HG03378 (cell line): ENCODE measurements at regions not wholly inside any gene's neighbourhood (a gene's known extent, or its start where the extent isn't known, plus 50 kb on each side); places are given as distances from the start of the nearest gene placed in this dataset.
A peak's percentile ranks its signal among the peaks of the same experiment; 100 is the strongest.

Experiments used
- ATAC-seq: cut with Tn5 transposase; IDR thresholded peaks from one replicate; pipeline ENCODE4 v1.9.1; 2021; ENCODE audit warnings: mild to moderate bottlenecking, moderate library complexity; ENCODE audit not compliant: unreplicated experiment

DNA sequence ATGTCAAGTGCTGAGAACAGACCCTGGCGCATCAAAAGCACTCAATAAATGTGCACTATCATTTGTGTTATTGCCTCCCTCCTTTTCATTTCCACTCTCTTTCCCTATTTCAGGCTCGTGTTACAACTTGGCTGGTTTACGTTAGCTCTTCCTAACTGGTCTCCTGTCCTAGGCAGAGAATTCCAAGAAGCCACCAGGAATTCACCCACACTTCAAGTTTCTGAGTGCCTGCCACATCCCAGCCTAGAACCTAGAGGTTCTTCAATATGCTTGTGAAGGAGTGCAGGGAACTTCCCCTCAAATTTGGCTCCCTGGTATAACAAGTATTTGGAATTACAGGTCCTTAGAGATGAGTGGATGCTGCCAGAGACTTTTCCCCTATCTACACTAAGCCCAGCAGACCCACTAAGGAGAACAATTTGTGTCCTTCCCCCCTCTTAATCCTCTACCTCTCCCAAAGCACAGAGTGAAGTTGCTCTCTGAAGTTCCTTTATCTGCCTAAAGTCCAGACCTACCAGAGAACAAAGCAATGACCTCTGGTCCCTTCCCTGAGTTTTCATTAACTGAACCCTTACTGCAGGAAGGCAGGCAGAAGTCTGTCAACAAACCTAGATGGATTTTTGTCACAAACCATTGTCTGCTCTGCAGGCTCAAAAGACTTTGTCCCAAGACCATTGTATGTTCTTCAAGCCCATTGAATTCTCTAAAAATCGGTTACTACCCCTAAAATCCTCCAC is 201.6 kb upstream of the JARID2 start:
- no peak for ATAC-seq

DNA sequence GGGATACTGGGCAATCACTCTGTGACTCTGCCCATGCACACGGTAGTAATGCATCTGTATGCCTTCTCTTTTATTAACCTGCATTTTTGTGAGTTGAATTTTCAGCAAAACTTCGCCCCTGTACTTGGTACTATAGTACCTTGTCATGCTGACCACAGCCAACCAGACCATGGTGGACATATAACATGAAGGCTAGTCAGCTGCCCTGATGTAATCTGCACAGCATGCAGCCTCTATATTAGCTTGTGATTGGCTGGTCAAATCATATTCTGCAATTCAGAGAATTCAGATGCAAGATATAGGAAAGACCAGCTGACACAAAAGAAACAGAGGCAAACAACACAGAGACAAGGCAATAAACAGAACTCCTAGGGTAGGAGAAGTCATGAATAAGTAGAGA is 200.9 kb upstream of the JARID2 start:
- no peak for ATAC-seq

DNA sequence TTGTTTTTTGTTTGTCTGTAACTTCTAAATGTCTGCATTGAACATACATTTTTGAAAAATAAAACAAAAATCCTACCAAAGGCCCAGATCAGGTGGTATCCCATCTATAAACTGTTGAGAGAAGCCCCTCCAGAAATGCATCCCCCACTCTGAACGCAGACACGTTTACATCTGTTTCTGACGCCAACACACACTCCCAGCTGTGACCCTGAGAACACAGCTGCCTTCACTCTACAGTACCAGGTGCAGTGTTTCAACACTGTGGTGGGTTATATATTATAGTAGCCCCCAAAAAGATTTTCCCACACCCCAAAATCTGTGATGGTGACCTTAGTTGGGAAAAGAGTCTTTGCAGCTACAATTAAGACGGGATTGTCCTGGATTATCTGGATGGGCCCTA is 199.1 kb upstream of the JARID2 start:
- ATAC-seq: no peak

DNA sequence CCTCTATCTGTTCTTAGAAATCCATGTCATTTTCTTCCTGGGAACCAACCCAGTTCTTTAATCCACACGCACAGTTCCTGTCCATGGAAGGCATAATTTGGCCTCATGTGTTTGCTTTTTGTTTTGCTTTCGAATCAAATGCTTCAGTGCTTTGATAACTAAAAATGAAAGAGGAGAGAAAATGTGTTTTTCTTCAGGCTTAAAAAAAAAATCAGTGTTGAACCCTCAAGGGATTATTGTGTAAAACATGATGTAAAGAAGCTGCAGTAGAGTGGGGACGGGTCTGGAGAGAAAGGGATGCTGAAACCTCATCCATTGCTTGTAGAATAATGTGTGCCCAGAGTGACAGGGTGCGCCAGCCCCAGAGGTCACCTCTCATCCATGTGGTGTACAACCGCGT is 197.5 kb upstream of the JARID2 start:
- ATAC-seq: no peak

DNA sequence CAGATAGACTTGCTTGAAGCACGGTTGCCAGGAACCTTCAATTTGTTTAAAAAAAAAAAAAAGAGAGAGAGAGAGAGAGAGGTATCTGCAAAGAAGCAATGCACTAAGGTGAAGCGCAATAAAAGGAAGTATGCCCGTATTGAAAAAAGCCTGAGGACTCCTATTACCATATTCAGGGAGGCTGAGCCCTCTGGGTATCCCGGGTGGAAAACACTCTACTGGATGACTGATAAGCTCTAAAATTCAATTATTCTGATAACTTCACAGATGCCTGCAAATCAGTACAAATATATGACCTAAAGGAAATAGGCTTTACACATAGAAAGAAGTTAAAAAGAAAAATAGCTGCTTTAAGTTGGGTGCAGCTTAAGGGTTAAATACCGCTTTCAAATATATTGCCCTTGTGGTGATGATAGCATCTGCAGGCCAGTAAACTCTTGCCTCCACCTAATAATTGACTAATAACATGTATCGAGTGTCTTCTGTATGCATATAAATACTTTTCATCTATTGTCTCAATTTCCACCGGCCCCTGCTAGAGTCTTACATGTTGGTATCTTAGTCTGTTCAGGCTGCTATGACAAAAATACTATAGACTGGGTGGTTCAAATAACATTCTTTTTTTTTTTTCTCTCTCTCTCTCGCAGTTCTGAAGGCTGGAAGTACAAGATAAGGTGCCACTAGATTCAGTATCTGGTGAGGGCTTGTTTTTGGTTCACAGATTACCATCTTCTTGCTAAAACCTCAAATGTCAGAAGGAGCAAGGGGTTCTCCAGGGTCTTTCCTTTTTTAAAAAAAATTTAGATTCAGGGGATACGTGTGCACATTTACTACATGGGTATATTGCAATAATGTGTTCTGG is 187.4 kb upstream of the JARID2 start:
- no peak for ATAC-seq

DNA sequence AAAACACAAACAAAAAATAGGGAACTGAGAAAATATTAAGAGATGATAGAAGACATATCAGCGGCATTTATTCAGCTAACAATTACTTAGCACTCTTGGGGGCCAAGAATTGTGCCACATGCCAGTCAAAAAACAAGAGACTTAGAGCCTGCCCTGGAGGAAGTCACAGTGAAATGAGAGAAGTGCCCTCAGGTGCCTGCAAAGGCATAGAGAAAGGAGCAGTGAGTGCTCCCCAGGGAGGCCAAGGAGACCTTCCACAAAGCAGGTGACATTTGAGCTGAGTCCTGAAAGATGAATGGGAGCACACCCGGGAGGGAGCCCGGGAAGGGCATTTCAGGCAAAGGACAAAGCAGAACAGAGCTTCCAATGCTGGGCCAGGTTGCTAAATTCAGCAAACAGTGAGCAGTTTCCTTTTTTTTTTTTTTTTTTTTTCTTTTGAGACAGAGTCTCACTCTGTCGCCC is 184.7 kb upstream of the JARID2 start:
- no peak for ATAC-seq

DNA sequence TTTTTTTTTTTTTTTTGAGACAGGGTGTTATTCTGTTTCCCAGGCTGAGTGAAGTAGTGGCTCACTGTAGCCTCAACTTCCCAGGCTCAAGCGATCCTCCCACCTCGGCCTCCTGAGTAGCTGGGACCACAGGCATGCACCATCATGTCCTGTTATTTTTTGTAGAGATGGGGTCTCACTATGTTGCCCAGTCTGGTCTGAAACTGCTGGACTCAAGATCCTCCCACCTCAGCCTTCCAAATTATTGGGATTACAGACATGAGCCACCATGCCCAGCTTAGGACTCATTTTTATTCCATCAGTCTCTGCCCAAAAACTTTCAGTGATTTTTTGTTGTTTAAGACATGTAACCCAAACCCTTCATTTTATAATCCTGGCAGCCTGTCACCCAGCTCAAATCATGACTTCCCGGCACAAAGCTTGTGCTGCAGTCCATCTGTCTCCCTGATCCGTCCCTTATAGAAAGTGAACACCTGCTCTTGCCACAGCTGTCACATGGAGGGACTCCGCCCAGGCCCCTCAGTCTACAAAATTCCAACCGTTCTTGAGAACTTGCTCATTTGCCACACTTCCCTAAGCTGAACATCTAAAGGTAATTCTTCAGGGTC is 183.9 kb upstream of the JARID2 start:
- no peak for ATAC-seq

DNA sequence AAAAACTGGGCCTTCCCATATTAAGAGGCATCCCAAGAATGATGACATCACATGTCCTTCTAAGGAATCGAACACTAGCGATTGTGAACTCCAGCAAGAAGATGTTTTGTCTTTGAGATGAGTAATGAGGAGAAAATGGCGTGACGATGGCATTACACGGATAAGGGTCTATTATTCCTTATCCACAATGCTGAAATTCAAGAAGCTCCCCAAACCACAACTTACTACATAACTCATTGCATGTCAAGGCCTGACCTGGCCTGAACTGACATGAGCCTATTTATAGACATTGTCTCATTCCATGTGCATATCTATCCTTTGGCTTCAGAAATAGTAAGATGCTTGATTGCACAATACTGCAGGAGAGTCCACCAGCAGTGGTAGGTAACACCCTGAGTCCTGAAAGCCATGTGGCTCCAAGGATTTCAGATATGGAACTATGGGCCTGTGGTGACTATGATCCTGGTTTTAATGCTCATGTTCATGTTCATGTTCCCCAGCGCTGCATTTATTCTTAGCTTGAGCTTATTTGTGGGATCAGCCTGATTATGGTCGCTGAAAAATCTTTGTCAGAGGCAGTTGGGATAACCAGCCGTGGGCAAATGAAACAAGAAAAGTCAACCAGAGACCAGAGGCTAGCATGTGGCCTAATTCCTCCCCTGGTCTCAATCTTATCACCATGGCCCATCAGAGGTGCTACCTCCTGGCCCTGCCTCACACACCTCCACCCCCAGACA is 183.2 kb upstream of the JARID2 start:
- no peak for ATAC-seq

DNA sequence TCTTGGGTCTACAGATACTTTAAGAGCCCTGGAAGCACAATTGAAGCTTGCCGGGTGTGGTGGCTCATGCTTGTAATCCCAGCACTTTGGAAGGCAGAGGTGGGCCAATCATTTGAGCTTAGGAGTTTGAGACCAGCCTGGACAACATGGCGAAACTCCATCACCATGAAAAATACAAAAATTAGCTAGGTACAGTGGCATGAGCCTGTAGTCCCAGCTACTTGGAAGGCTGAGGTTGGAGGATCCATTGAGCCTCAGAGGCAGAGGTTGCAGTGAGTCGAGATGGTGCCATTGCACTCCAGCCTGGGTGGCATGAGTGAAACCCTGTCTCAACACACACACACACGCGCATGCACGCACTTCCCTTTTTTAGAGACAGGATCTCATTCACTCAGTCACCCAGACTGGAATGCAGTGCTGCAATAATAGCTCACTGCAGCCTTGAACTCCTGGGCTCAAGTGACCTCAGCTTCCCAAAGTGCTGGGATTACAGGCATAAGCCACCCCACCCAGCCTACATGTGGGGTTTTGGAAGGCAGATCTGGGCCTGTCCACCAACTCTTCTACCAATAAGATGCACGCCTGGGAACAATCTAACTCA is 182.5 kb upstream of the JARID2 start:
- no peak for ATAC-seq

DNA sequence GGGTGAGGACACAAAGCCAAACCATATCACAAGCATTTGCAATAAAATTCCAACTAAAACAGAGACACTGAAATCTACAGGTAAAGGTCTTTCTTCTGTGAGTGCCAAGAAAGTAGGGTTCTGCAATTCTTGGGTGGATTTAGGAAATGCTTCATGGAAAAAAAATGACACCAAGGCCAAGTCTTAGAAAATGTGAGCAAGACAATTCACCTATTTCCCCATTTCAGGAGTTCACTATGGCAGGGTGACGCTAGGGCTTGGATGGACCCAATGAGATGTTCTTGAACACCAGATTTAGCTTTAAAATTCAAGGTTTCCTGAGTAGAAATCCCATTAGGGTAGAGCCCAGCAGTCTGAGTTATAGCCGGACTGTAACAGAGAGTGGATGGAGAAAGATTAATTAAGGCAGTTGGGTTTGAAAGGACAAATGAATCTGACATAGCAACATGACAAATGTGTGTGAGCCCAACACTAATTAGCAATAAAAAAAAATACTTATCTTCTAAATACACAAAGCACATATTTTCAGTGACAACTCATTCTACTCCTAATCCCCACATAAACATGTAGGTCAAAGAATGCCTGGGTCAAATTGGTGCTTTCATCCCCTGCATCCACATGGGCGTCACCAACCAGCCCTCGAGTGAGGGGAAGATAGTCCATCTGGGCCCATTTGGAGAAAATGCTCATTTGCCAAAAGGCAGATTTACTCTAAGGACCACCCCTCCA is 180.4 kb upstream of the JARID2 start:
- ATAC-seq: no peak

DNA sequence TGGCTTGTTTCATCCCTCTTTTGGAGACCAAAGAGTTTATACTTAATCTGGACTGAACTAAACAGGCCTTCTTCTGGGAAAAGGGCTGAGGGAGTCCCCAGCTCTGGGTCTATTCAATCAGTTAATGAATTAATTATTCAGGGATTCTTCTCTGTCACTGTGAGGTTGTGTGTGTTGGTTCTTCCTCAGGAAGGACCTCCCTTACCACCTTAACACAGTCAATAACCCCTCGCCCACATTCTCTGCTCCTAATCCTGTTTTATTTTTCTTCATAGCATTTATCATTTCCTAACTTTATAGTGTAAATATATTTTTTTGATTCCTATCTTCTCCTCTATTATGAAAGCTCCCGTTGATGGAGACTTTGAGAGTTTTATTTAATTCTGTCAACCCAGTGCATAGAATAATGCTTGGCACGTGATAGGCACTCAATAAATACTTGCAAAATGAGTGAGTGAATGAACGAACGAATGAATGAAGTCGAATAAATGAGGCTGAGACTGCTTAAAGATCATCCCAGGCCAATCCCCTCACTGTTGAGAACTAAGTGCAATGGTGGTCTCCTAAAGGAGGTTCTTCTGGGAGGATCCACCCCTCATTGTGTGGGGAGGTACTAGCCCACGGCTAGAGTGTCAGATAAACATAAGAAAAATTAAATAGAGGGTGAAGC is 179.6 kb upstream of the JARID2 start:
- ATAC-seq: no peak

DNA sequence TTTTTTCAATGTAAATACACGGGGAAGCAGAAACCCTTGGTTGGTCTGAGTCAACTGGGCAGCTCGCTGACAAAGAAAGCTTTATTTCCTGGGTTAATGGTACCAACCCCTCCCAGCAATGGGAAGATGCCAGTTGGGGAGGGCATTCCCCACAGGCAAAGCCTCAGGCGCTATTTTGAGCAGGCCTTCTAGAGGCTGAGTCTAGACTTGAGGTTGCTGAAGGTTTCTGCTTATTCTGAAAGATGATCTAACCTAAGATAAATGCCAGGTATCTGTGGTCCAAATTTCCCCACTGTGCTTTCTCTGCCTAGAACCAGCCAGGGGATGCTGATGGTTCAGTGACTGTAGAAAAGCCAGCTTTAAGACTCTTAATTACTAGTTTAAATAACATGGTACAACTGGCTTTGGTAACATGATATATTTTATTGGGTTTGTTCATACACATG is 172.5 kb upstream of the JARID2 start:
- ATAC-seq: peak; percentile 53

DNA sequence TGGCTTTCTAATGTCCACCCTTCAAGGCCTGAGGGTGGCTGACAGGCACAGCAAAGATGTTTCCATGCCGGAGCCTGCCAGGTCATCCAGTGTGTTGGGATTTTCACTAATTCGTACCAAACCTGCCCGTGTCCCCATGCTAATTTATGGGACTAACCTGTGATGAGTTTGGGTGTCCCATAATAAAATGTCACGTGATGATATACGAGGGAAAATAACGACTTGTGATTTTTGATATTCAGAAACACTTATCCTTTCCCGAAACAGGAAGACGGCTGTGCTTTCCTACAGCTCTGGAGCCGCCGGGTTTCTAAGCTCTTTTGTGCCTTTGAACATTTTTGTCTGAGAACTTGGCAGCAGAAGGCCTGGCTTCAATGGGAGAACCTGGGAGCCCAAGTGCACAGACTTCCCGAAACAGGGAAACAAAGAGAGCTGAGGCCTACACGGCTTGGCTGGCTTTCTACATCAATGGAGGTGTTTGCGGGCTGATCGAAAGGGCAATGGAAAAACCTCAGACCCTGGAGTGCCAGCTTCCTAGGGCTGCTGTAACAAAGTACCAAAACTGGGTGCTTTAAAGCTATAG is 171.9 kb upstream of the JARID2 start:
- ATAC-seq: no peak

DNA sequence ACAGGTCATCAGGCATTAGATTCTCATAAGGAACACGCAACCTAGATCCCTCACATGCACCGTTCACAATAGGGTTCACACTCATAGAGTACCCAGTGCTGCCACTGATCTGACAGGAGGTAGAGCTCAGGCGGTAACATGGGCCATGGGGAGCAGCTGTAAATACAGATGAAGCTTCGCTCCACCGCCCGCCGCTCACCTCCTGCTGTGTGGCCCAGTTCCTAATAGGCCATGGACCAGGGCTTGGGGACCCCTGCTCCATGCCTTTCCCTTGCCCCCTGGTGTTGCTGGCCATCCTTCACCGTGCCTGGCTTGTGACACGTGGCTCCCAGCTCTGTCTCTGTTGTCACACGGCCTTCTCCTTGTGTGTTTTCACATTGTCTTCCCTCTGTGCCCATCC is 171.1 kb upstream of the JARID2 start:
- ATAC-seq: no peak

DNA sequence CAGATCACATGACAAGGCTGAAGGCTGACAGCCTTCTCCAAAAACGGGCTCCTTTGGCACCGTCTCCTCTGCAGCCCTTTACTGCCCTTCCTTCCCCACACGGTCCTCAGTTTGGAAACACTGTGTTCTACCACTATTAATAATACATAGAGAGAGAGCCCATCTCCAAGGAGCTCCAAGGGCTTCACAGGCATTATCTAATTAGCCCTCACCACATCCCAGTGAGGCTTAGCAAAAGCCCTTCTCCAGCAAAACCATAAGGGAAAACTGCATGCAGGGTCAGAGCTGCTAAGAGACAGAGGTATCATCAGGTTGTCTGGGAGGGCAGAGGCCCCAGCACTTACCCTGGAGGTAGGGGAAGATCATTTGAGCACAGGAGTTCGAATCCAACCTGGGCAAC is 169.3 kb upstream of the JARID2 start:
- no peak for ATAC-seq

DNA sequence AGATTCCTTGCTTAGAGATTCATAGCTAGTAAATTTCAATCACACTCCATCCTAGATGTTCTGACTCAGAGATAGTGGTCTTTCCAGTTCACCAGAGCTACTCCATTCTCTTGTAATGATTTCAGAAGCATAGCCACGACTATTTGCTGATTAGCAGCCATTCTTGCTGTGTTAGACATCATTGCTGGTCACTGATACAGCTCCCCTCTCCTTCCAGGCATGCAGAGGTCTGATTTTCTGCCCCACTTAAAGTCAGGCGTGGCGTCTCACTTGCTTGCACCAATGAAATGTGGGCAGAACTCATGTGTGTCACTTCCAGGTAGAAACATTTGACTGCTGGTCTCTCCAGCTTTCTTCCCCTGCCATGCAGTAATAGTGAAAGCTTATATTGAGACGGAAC is 168.9 kb upstream of the JARID2 start:
- ATAC-seq: no peak

DNA sequence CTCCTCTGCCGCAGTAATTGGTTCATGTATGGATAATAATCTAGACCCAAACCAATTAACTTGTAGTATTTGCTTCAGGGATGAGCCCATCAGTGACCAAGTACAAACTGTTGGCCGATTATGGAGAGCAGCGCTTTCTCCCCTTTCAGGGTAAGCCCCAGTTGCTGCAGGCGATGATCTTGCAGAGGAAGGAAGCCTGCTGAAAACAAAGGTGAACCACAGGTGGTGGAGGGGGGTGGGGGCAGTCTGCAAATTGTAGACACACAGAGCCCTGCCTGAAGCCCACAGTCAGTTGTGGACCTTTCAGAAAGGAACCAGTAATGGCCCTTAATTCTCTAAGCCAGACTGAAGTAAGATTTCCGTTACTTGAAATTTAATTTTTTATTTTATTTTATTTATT is 167.9 kb upstream of the JARID2 start:
- ATAC-seq: no peak

DNA sequence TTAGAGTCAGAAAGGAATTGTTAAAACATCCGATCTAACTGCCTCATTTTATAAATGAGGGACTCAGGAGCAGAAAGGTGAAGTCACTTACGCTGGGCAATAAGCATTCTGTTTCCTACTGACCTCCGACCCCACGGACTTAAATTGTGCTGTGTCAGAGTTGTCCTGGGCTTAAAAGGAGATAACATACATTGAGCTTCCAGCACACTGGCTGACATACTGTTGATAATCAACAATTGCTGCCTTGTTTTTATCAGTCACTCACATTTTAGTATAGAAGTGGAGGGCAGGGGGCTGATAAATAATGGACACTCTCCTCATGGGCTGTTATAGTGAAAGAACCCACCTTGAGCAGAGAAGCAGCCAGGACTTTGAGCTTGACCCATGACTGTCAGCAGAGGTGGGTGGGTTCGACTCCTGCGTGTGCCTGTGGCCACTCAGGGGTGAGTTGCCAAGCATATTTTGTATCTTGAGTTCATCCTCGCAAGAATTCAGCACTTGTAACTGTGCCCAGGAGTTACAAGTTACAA is 166.5 kb upstream of the JARID2 start:
- no peak for ATAC-seq

DNA sequence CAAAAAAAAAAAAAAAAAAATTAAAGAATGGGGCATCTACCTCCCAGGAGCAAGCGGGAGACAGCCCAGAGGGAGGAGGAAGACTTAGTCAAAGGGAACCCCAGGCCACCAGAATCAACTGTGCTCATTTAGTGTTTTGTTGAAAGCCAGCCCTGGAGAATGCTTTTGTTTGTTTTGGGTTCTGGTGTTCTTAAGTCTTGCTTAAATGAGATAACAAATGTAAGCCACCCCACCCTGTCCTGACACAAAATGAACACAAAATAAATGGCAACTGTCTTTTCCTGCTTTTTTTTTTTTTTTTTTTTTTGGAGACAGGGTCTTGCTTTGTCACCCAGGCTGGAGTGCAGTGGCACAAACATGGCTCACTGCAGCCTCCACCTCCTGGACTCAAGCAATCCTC is 165.0 kb upstream of the JARID2 start:
- no peak for ATAC-seq
